RWPE2 (cell line): ENCODE measurements at regions not wholly inside any gene's neighbourhood (a gene's known extent, or its start where the extent isn't known, plus 50 kb on each side); places are given as distances from the start of the nearest gene placed in this dataset.

ENCODE experiments used
- ATAC-seq: fragments of 200-7000 bp; cut with Tn5 transposase; 3 replicates; pipeline ENCODE4 v1.9.1; 2021; ENCODE audit warnings: low read depth
- DNase-seq: peaks from one replicate; pipeline ENCODE4 v3.0.0-alpha.2; 2020; ENCODE audit warnings: low spot score
- H3K27ac ChIP-seq: fragments of 450-650 bp; 2 replicates; pipeline ENCODE4 v1.5.1; 2017; ENCODE audit warnings: mild to moderate bottlenecking; ENCODE audit not compliant: poor library complexity, severe bottlenecking
- H3K27me3 ChIP-seq: fragments of 250-450 bp; sonication (Bioruptor Pico); 2 replicates; pipeline ENCODE4 v1.5.1; 2021; ENCODE audit warnings: mild to moderate bottlenecking, moderate library complexity; ENCODE audit not compliant: insufficient read depth, poor library complexity, severe bottlenecking
- H3K36me3 ChIP-seq: fragments of 250-450 bp; sonication (Bioruptor Pico); 2 replicates; pipeline ENCODE4 v1.5.1; 2020; ENCODE audit warnings: low read depth, mild to moderate bottlenecking, moderate library complexity
- H3K4me1 ChIP-seq: fragments of 250-450 bp; sonication (Bioruptor Pico); 2 replicates; pipeline ENCODE4 v1.5.1; 2021; ENCODE audit warnings: mild to moderate bottlenecking, moderate library complexity; ENCODE audit not compliant: insufficient read depth, poor library complexity, severe bottlenecking
- H3K4me3 ChIP-seq: fragments of 250-450 bp; sonication (Bioruptor Pico); 2 replicates; pipeline ENCODE4 v1.5.1; 2021; ENCODE audit warnings: mild to moderate bottlenecking, moderate library complexity; ENCODE audit not compliant: severe bottlenecking
- H3K9me3 ChIP-seq: fragments of 250-450 bp; sonication (Bioruptor Pico); 2 replicates; pipeline ENCODE4 v1.5.1; 2021; ENCODE audit warnings: mild to moderate bottlenecking, moderate library complexity; ENCODE audit not compliant: severe bottlenecking
- CTCF ChIP-seq: fragments of 450-650 bp; IDR thresholded peaks from one replicate; pipeline ENCODE4 v1.5.1; 2017; ENCODE audit warnings: mild to moderate bottlenecking, moderate library complexity; ENCODE audit not compliant: poor library complexity, severe bottlenecking

GRCh38 chr4:83876047-83876446 lies 340.1 kb downstream of the GPAT3 start:
- H3K36me3 ChIP-seq, result no peaks in the 10 kb centered on the region
- H3K27ac ChIP-seq, result no peak overlapping the region
- no peaks in the 10 kb centered on the region for H3K4me1 ChIP-seq
- H3K4me3 ChIP-seq, result no peak overlapping the region
- H3K9me3 ChIP-seq, result no peaks in the 10 kb centered on the region
- DNase-seq (no peak), ATAC-seq (peak; percentile 48; the same call in 1 of the 3 replicates)
- no peaks in the 10 kb centered on the region for H3K27me3 ChIP-seq
- TF ChIP-seq CTCF, result no peak

- no peaks in the 10 kb centered on the region for H3K36me3 ChIP-seq
- no peaks in the 10 kb centered on the region for H3K4me1 ChIP-seq
Observed at GRCh38 chr4:83875437-83875836, 339.5 kb downstream of the GPAT3 start.

GRCh38 chr4:83873996-83874395 lies 338.1 kb downstream of the GPAT3 start:
- DNase-seq, result no peak

More at GRCh38 chr4:83875437-83875836, 339.5 kb downstream of the GPAT3 start:
- DNase-seq (no peak), ATAC-seq (no peak)
- Histone ChIP-seq H3K9me3 (no peaks in the 10 kb centered on the region), H3K27me3 (no peaks in the 10 kb centered on the region), H3K4me3 (no peak overlapping the region), H3K27ac (no peak overlapping the region)
- no peak for TF ChIP-seq CTCF

GRCh38 chr4:83870328-83870950 lies 334.5 kb downstream of the GPAT3 start:
- ATAC-seq, result no peak
- TF ChIP-seq CTCF, result no peak

More at GRCh38 chr4:83873996-83874395, 338.1 kb downstream of the GPAT3 start:
- no peak for ATAC-seq
- Histone ChIP-seq H3K27me3 (no peaks in the 10 kb centered on the region), H3K4me3 (no peak overlapping the region), H3K36me3 (no peaks in the 10 kb centered on the region), H3K27ac (no peak overlapping the region), H3K9me3 (no peaks in the 10 kb centered on the region), H3K4me1 (no peaks in the 10 kb centered on the region)
- TF ChIP-seq CTCF, result no peak

More at GRCh38 chr4:83870328-83870950, 334.5 kb downstream of the GPAT3 start:
- no peaks in the 10 kb centered on the region for H3K27me3 ChIP-seq
- DNase-seq, result no peak
- H3K4me3 ChIP-seq, result no peak overlapping the region
- no peak overlapping the region for H3K27ac ChIP-seq
- H3K4me1 ChIP-seq, result peaks cover 5% of the 10 kb centered on the region
- H3K9me3 ChIP-seq, result no peaks in the 10 kb centered on the region
- no peaks in the 10 kb centered on the region for H3K36me3 ChIP-seq
